Glutamatergic neuron (in vitro differentiated cells): ENCODE measurements at regions not wholly inside any gene's neighbourhood (a gene's known extent, or its start where the extent isn't known, plus 50 kb on each side); places are given as distances from the start of the nearest gene placed in this dataset.

ENCODE experiments used
- DNase-seq: peaks from one replicate; pipeline ENCODE4 v3.0.0; 2022
- H3K27ac Mint-ChIP-seq: one replicate; pipeline ENCODE4 v1.8.0; 2020; ENCODE audit warnings: mild to moderate bottlenecking, mixed read lengths, inconsistent platforms; ENCODE audit not compliant: unreplicated experiment
- H3K27me3 Mint-ChIP-seq: one replicate; pipeline ENCODE4 v1.8.0; 2020; ENCODE audit warnings: mild to moderate bottlenecking, moderate library complexity, mixed read lengths, inconsistent platforms; ENCODE audit not compliant: unreplicated experiment
- H3K36me3 Mint-ChIP-seq: one replicate; pipeline ENCODE4 v1.8.0; 2020; ENCODE audit warnings: mild to moderate bottlenecking, mixed read lengths, inconsistent platforms; ENCODE audit not compliant: unreplicated experiment
- H3K4me1 Mint-ChIP-seq: one replicate; pipeline ENCODE4 v1.8.0; 2020; ENCODE audit warnings: mild to moderate bottlenecking, low read depth, mixed read lengths, inconsistent platforms; ENCODE audit not compliant: unreplicated experiment
- H3K4me3 Mint-ChIP-seq: one replicate; pipeline ENCODE4 v1.8.0; 2020; ENCODE audit warnings: mild to moderate bottlenecking, mixed read lengths, inconsistent platforms; ENCODE audit not compliant: unreplicated experiment
- H3K9me3 Mint-ChIP-seq: one replicate; pipeline ENCODE4 v1.8.0; 2020; ENCODE audit warnings: mild to moderate bottlenecking, moderate library complexity, mixed read lengths, inconsistent platforms; ENCODE audit not compliant: unreplicated experiment
- CTCF ChIP-seq: fragments of 200-600 bp; sonication (generic); IDR thresholded peaks from one replicate; pipeline ENCODE4 v1.5.0; 2021; ENCODE audit not compliant: partially characterized antibody, unreplicated experiment

DNA sequence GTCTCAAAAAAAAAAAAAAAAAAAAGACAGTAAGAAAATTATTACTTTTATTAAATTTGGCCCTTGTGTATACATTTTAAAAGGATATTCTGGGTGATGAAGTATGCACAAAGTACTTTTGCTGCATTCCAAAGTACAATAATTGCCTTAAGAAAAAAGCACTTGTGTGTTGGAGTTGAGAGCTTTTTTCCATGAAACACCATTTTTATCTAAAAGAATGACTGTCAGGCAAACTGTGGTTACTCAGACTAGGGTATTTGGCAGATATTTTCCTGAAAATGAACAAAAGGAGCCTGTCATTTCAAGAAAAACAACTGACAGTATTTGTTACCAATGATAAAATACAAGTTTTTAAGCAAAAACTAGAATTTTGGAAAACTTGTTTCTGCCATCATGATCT is 84.3 kb upstream of the PTPN3 start:
- TF ChIP-seq CTCF = no peak
- Mint-ChIP-seq H3K27me3 (no peaks in the 10 kb centered on the region), H3K4me3 (no peak overlapping the region), H3K36me3 (no peaks in the 10 kb centered on the region), H3K27ac (no peak overlapping the region), H3K4me1 (no peaks in the 10 kb centered on the region), H3K9me3 (peaks cover 2% of the 10 kb centered on the region)
- no peak for DNase-seq

- DNase-seq = no peak
- H3K4me3 Mint-ChIP-seq = no peak overlapping the region
- no peak for TF ChIP-seq CTCF
- no peaks in the 10 kb centered on the region for H3K9me3 Mint-ChIP-seq
- peaks cover 4% of the 10 kb centered on the region for H3K36me3 Mint-ChIP-seq
- no peaks in the 10 kb centered on the region for H3K4me1 Mint-ChIP-seq
- peaks cover 2% of the 10 kb centered on the region for H3K27me3 Mint-ChIP-seq
- H3K27ac Mint-ChIP-seq = no peak overlapping the region
Observed at GRCh38 chr9:109584205-109584604, 86.1 kb upstream of the PTPN3 start.

DNA sequence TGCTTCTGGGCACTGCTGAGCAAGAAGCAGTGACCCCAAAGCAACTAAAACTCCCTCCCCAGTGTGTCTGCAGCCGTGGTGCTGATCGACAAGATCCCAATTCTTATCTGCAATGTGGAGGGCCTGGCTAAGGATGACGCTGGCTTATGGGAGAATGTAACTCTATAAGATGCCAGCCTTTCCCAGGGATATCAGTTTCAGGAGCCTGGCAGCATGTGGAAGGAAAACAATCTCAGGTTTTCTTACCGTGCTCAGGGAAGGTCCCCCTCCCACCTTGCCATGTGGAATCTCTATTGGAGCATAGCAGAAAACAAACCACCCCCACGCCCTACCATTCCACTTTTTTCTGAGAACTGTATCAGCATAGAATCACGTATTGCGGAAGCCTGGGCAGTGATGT is 87.7 kb upstream of the PTPN3 start:
- no peaks in the 10 kb centered on the region for H3K4me1 Mint-ChIP-seq
- peaks cover 9% of the 10 kb centered on the region for H3K36me3 Mint-ChIP-seq
- H3K27ac Mint-ChIP-seq = no peak overlapping the region
- no peak overlapping the region for H3K4me3 Mint-ChIP-seq
- TF ChIP-seq CTCF = no peak
- DNase-seq = no peak
- H3K9me3 Mint-ChIP-seq = no peaks in the 10 kb centered on the region
- H3K27me3 Mint-ChIP-seq = peaks cover 3% of the 10 kb centered on the region

DNA sequence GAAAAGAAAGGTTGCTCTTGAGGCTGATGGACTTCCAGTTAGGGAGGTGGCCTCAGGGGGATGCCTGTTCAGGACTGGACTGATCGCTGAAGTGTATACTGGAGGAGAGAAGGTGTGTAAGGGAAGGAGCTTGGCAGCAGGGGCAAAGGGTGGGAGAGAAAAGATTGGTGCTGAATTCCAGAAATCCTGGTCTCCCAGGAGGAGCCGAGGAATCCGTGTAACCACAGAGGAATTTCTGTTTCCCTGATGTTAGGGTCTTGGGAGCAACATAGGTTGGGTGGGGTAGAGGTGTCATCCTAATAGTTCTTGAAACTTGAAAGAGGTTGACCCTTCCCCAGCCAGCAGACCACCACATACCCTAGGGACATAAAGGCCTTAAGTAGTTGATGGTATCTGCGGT is 88.9 kb upstream of the PTPN3 start:
- Mint-ChIP-seq H3K4me3 (no peak overlapping the region), H3K27me3 (peaks cover 3% of the 10 kb centered on the region), H3K9me3 (no peaks in the 10 kb centered on the region), H3K4me1 (no peaks in the 10 kb centered on the region), H3K27ac (no peak overlapping the region), H3K36me3 (peaks cover 9% of the 10 kb centered on the region)
- no peak for DNase-seq
- TF ChIP-seq CTCF = no peak

- no peak for TF ChIP-seq CTCF
- Mint-ChIP-seq H3K4me3 (no peak overlapping the region), H3K4me1 (no peaks in the 10 kb centered on the region), H3K9me3 (no peaks in the 10 kb centered on the region), H3K36me3 (peaks cover 9% of the 10 kb centered on the region), H3K27ac (no peak overlapping the region), H3K27me3 (peaks cover 3% of the 10 kb centered on the region)
- DNase-seq = no peak
Observed at GRCh38 chr9:109588415-109588814, 90.3 kb upstream of the PTPN3 start.
